K562 (cell line): ENCODE measurements at regions not wholly inside any gene's neighbourhood (a gene's known extent, or its start where the extent isn't known, plus 50 kb on each side); places are given as distances from the start of the nearest gene placed in this dataset.

Source experiments
- ATAC-seq: fragments of 200-7000 bp; cut with Tn5 transposase; 3 replicates; pipeline ENCODE4 v1.9.1; 2020; ENCODE audit warnings: moderate library complexity
- BruUV-seq: library from RNA; stranded (reverse); fragments of 400-500 nt; replicated peaks from 2 replicates; lab custom pipeline; 2021; lab: Mats Ljungman, UMichigan
- CTCF ChIA-PET: fragments of 300-600 bp; formaldehyde crosslinking; extraction: SDS; loops from one replicate; lab custom pipeline; 2021; ENCODE audit warnings: low intra/inter-chr PET ratio; lab: Yijun Ruan, JAX
- POLR2A ChIA-PET: fragments of 300-600, 350-650 bp; sonication (Branson Sonifier 250); formaldehyde crosslinking; extraction: SDS; loops from one replicate; lab custom pipeline; 2021; ENCODE audit warnings: antibody characterized with exemption, inconsistent platforms; lab: Yijun Ruan, JAX
- DNase-seq, 4 experiments: peaks; one replicate each; pipeline versions ENCODE4 v3.0.0 to v3.0.0-alpha.2; 2011 to 2018; ENCODE audit warnings: low spot score in 3 of 4, mixed read lengths in 3 of 4; ENCODE audit errors: extremely low read depth in 1 of 4
- FAIRE-seq: peaks from 2 replicates; lab custom pipeline; 2011; peaks lifted over from hg19 to GRCh38; lab: Jason Lieb, UNC
- H2AFZ ChIP-seq: 2 replicates; pipeline ENCODE4 v1.6.0; 2011; ENCODE audit warnings: low read depth, low read length, control low read depth, inconsistent platforms
- H3K27ac ChIP-seq: fragments of 200-600 bp; 3 replicates; pipeline ENCODE4 v1.8.0; 2011; ENCODE audit warnings: low read depth, mild to moderate bottlenecking, control low read depth, inconsistent platforms, low read length, moderate library complexity, mixed read lengths; ENCODE audit errors: extremely low read depth
- H3K27me3 ChIP-seq, 2 experiments: fragments of 300-600 bp in 1 of 2; 2 replicates in 1 of 2; 3 replicates in 1 of 2; pipeline versions ENCODE4 v1.6.0 to v1.8.0; 2011; ENCODE audit warnings: inconsistent platforms in 2 of 2, low read length in 2 of 2, mild to moderate bottlenecking in 1 of 2, mixed read lengths in 1 of 2, moderate library complexity in 1 of 2; ENCODE audit not compliant: control insufficient read depth in 2 of 2, insufficient read depth in 2 of 2
- H3K36me3 ChIP-seq: fragments of 300-600 bp; 3 replicates; pipeline ENCODE4 v1.8.0; 2011; ENCODE audit warnings: mild to moderate bottlenecking, low read length, inconsistent platforms; ENCODE audit not compliant: control insufficient read depth, insufficient read depth
- H3K4me1 ChIP-seq, 2 experiments: fragments of 200-600 bp in 1 of 2; replicated peaks in 1 of 2; 2 replicates in 1 of 2; 3 replicates in 1 of 2; pipeline versions ENCODE4 v1.5.1 to v1.8.0; 2011; ENCODE audit warnings: inconsistent platforms in 2 of 2, low read length in 2 of 2, mild to moderate bottlenecking in 1 of 2, mixed read lengths in 1 of 2, moderate library complexity in 1 of 2; ENCODE audit not compliant: control insufficient read depth in 2 of 2, insufficient read depth in 2 of 2
- H3K4me2 ChIP-seq: 2 replicates; pipeline ENCODE4 v1.6.1; 2011; ENCODE audit warnings: low read length, control low read depth, inconsistent platforms, mixed read lengths; ENCODE audit not compliant: insufficient read depth
- H3K4me3 ChIP-seq: fragments of 200-600 bp; sonication (generic), shearing (Covaris generic); 2 replicates; pipeline ENCODE4 v1.5.1; 2016; ENCODE audit warnings: control low read depth, inconsistent platforms
- H3K79me2 ChIP-seq: fragments of 200-600 bp; 3 replicates; pipeline ENCODE4 v1.8.0; 2011; ENCODE audit warnings: low read length, inconsistent platforms; ENCODE audit not compliant: control insufficient read depth, insufficient read depth
- H3K9ac ChIP-seq, 2 experiments: 2 replicates each; pipeline versions ENCODE4 v1.6.0 to v1.6.1; 2011; ENCODE audit warnings: low read depth in 2 of 2, low read length in 2 of 2, control low read depth in 1 of 2, inconsistent platforms in 1 of 2, mild to moderate bottlenecking in 1 of 2, mixed read lengths in 1 of 2; ENCODE audit not compliant: insufficient read depth in 1 of 2
- H3K9me1 ChIP-seq: one replicate; pipeline ENCODE4 v1.6.0; 2011; ENCODE audit warnings: inconsistent platforms, mild to moderate bottlenecking, low read length, moderate library complexity; ENCODE audit not compliant: control insufficient read depth, insufficient read depth
- H3K9me3 ChIP-seq: replicated peaks from 2 replicates; pipeline ENCODE4 v1.5.1; 2011; ENCODE audit warnings: low read depth, low read length, inconsistent platforms; ENCODE audit not compliant: control insufficient read depth, insufficient read depth
- H4K20me1 ChIP-seq: replicated peaks from 2 replicates; pipeline ENCODE4 v1.6.1; 2011; ENCODE audit warnings: low read length, inconsistent platforms, mixed read lengths; ENCODE audit not compliant: control insufficient read depth, insufficient read depth
- BRD4 ChIP-seq: fragments of 200-600 bp; sonication (generic); IDR thresholded peaks from 2 replicates; pipeline ENCODE4 v1.6.1; 2017; ENCODE audit warnings: inconsistent platforms
- ERF ChIP-seq: fragments of 450-650 bp; formaldehyde crosslinking; IDR thresholded peaks from 2 replicates; pipeline ENCODE4 v1.4.0; 2020; ENCODE audit warnings: mild to moderate bottlenecking, mixed read lengths
- FOXM1 ChIP-seq, 2 experiments: fragments of 450-650 bp in 1 of 2; sonication (generic) in 1 of 2; formaldehyde crosslinking in 1 of 2; IDR thresholded peaks; 2 replicates each; pipeline versions ENCODE4 v1.6.1 to v1.9.0; 2017 to 2022; ENCODE audit warnings: low read depth in 2 of 2, mild to moderate bottlenecking in 2 of 2, missing genetic modification reagents in 1 of 2, moderate library complexity in 1 of 2
- IRF2 ChIP-seq: sonication (generic); formaldehyde crosslinking; IDR thresholded peaks from 2 replicates; pipeline ENCODE4 v1.8.1; 2022; ENCODE audit warnings: mild to moderate bottlenecking, missing genetic modification reagents
- IRF9 ChIP-seq: fragments of 450-650 bp; IDR thresholded peaks from 2 replicates; pipeline ENCODE4 v1.6.1; 2016; ENCODE audit warnings: missing biosample characterization, missing genetic modification characterization
- PHF8 ChIP-seq: fragments of 200-600 bp; sonication (generic); IDR thresholded peaks from 2 replicates; pipeline ENCODE4 v1.6.1; 2012; ENCODE audit warnings: mixed run types, mild to moderate bottlenecking, inconsistent platforms, low read length, moderate library complexity, borderline replicate concordance
- RFX7 ChIP-seq: fragments of 250-450 bp; sonication (Bioruptor Pico); IDR thresholded peaks from 2 replicates; pipeline ENCODE4 v1.5.1; 2021; ENCODE audit warnings: mild to moderate bottlenecking
- ZNF398 ChIP-seq: fragments of 250-450 bp; sonication (Bioruptor Pico); IDR thresholded peaks from 2 replicates; pipeline ENCODE4 v1.8.0; 2021; ENCODE audit warnings: moderate library complexity, mild to moderate bottlenecking, inconsistent platforms
- ZNF449 ChIP-seq: fragments of 250-450 bp; sonication (Bioruptor Pico); IDR thresholded peaks from 2 replicates; pipeline ENCODE4 v1.8.0; 2022; ENCODE audit warnings: moderate library complexity, mild to moderate bottlenecking, inconsistent platforms
- ZNF717 ChIP-seq: fragments of 250-450 bp; sonication (Bioruptor Pico); IDR thresholded peaks from 2 replicates; pipeline ENCODE4 v1.5.0; 2021
- ZNF75A ChIP-seq: fragments of 450-650 bp; formaldehyde crosslinking; IDR thresholded peaks from 2 replicates; pipeline ENCODE4 v1.4.0; 2020; ENCODE audit warnings: mild to moderate bottlenecking
- WGBS: fragments of 100-300 bp; shearing (Covaris generic); methylation state at CpG from one replicate; pipeline ENCODE4 v1.1.6; 2016; ENCODE audit warnings: low coverage, mixed read lengths; ENCODE audit not compliant: insufficient coverage; ENCODE audit errors: missing lambda C conversion rate; 5-methylcytosine and 5-hydroxymethylcytosine counted together
- in situ Hi-C: fragments of 300-500 bp; cut with MboI; formaldehyde crosslinking; loops from 4 replicates; pipeline ENCODE4 v1.15.0; 2018; ENCODE audit warnings: inconsistent platforms, mixed read lengths
- intact Hi-C: fragments of 100-400 bp; cut with micrococcal nuclease; formaldehyde crosslinking; loops from 2 replicates; pipeline ENCODE4 v1.14.2; 2022
- TF ChIP-seq, protein P1 (sequence below): sonication (generic); formaldehyde crosslinking; IDR thresholded peaks from 2 replicates; pipeline ENCODE4 v1.8.0; 2022; ENCODE audit warnings: mild to moderate bottlenecking, missing genetic modification reagents
- TF ChIP-seq, protein P2 (sequence below), 2 experiments: IDR thresholded peaks in 1 of 2; conservative IDR thresholded peaks in 1 of 2; 2 replicates each; pipeline ENCODE4 v1.6.1; 2016; ENCODE audit warnings: low read depth in 2 of 2, mild to moderate bottlenecking in 1 of 2, missing compliant biosample characterization in 1 of 2, missing genetic modification characterization in 1 of 2, moderate library complexity in 1 of 2

DNA sequence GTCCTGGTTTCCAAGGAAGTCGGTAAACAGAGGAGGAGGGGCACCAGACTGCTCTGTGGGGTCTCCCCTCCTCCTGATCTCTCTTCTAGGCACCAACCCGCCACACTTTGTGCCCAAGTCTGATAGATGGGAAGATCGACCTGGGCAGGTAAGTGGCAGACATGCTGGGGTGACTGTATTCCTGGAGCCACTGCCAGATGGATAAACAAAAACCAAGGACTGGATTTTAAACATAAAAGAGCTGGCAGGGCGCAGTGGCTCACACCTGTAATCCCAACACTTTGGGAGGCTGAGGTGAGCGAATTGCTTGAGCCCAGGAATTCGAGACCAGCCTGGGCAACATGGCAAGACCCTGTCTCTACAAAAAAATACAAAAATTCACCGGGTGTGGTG is 181.2 kb downstream of the ANAPC1 start (continued):
- TF ChIP-seq FOXM1 (IDR thresholded peaks at IDR 0.05; ENCODE audit: low read depth) (no peak), FOXM1 (CRISPR knock-in tag; IDR thresholded peaks at IDR 0.05; ENCODE audit: low read depth) (no peak), BRD4 (no peak), PHF8 (no peak), IRF9 (tag) (no peak), ERF (CRISPR knock-in tag) (no peak), RFX7 (no peak), IRF2 (CRISPR knock-in tag) (no peak)

DNA sequence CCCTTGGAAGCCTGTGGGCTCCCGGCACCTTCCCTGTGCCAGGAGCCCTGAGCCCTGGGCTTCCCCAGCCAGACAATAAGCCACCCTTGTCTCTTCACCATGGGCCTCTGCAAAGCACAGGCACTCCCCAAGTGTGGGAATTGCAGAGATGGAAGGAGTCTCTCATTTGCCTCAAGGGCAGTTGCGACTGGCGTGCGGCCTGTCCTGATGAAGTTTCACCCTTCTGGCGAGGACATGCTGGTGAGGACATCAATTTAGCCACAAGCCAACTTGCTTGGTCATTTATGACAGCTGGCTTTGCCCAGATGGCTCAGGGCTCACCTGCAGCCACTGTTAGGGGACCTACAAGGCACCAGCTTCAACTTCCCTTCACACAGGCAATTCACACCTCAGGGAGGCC is 180.2 kb downstream of the ANAPC1 start:
- ATAC-seq (no peak), FAIRE-seq (no peak), DNase-seq (no peak)
- 87% methylated on average over 5 of the region's 5 CpGs for WGBS
- H3K9me3 ChIP-seq = no peaks in the 10 kb centered on the region
- no peak overlapping the region for H3K27ac ChIP-seq
- in situ Hi-C loops = loop anchor here (5.0 to 25.0 kb wide), 3 partner anchors 81 to 891 kb away; no protein-coding TSS in a partner anchor
- no TSS peak for BruUV-seq
- intact Hi-C loops = no loop called here
- ChIA-PET CTCF (no interaction called here), POLR2A (no interaction called here)
- peaks cover 7 to 22% of the 10 kb centered on the region in 2 experiments; a peak in 4 of 5 replicates for H3K4me1 ChIP-seq
- H3K4me3 ChIP-seq = no peak overlapping the region
- 0 out of 4 replicates have a peak overlapping the region, but pooled peaks of 1 of the 2 experiments have one; percentile 31 for H3K9ac ChIP-seq
- H3K4me2 ChIP-seq = no peak overlapping the region
- no peaks in the 10 kb centered on the region for H4K20me1 ChIP-seq
- no peaks in the 10 kb centered on the region for H3K27me3 ChIP-seq
- no peaks in the 10 kb centered on the region for H3K79me2 ChIP-seq
- no peak overlapping the region for H2AFZ ChIP-seq
- no peaks in the 10 kb centered on the region for H3K36me3 ChIP-seq
- peaks cover 2% of the 10 kb centered on the region for H3K9me1 ChIP-seq
- TF ChIP-seq, protein P1, sequence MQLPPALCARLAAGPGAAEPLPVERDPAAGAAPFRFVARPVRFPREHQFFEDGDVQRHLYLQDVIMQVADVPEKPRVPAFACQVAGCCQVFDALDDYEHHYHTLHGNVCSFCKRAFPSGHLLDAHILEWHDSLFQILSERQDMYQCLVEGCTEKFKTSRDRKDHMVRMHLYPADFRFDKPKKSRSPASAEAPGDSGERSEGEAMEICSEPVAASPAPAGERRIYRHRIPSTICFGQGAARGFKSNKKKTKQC (CRISPR knock-in tag) = no peak
- TF ChIP-seq ZNF717 (no peak), ZNF75A (CRISPR knock-in tag) (no peak), ZNF398 (CRISPR knock-in tag) (no peak), ZNF449 (CRISPR knock-in tag) (no peak)
- TF ChIP-seq, protein P2, sequence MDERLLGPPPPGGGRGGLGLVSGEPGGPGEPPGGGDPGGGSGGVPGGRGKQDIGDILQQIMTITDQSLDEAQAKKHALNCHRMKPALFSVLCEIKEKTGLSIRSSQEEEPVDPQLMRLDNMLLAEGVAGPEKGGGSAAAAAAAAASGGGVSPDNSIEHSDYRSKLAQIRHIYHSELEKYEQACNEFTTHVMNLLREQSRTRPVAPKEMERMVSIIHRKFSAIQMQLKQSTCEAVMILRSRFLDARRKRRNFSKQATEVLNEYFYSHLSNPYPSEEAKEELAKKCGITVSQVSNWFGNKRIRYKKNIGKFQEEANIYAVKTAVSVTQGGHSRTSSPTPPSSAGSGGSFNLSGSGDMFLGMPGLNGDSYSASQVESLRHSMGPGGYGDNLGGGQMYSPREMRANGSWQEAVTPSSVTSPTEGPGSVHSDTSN (CRISPR knock-in tag; IDR thresholded peaks at IDR 0.05; ENCODE audit: low read depth) = no peak
- TF ChIP-seq, protein P2 (tag; conservative IDR thresholded peaks at IDR 0.05; ENCODE audit: low read depth) = no peak
